ENCODE measurements at regions not wholly inside any gene's neighbourhood (a gene's known extent, or its start where the extent isn't known, plus 50 kb on each side); places are given as distances from the start of the nearest gene placed in this dataset.

DNA sequence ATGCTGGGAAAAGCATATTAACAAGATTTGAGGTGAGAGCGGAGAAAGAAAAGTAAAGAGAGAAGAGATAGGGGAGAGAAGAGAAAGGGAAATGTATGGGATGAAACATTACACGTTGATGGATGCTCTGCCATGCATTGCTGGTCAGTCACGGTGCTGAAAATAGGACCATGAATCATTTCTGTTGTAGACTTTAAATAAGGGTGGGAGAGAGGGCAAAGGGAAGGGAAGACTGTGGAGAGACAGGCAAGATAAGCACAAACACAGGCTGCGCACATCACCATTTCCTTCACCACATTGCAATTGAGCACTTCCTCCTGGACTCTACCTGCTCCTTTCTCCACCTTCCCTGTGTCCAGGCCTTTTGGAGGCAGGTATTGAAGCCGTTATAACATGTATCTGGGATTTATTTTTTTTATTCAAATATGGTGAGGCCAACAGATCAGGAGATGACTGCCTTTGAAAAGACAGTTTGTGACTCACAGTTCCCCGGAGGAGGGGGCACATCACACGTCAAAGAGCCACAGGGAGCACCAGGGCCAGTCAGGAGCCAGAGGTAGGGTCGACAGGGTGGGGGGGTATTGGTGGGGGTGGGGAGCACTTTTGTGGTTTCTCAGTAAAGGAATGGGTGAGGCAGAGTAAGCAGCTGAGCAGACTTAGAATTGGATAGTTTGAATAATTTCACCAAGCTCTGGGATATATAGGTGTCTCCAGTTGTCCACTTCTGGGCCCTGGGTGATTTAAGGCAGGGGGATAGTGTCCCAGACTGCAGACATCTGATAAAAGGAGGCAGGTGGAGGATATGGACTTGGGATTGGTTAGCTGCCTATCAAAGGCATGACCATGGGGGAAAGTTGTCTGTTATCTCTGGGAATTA, 372.8 kb upstream of the ST6GAL2 start:
- Histone ChIP-seq H3K4me3 (no peak overlapping the region), H3K79me2 (ENCODE audit: low read depth) (no peaks in the 10 kb centered on the region), H3F3A (ENCODE audit: insufficient read depth, low read depth) (no peaks in the 10 kb centered on the region), H3K27me3 (ENCODE audit: insufficient read depth, low read depth) (peaks cover 17% of the 10 kb centered on the region), H3K9me2 (ENCODE audit: insufficient read depth) (no peaks in the 10 kb centered on the region), H3K36me3 (ENCODE audit: low read depth) (no peaks in the 10 kb centered on the region), H3K27ac (no peak overlapping the region), H2AFZ (no peak overlapping the region), H3K9me3 (ENCODE audit: insufficient read depth, low read depth) (no peaks in the 10 kb centered on the region), H3K4me2 (no peak overlapping the region), H4K20me1 (ENCODE audit: insufficient read depth) (no peaks in the 10 kb centered on the region), H3K4me1 (replicated peaks; ENCODE audit: insufficient read depth) (no peaks in the 10 kb centered on the region)
- DNase-seq = no peak
- no TSS peak for BruUV-seq (replicated peaks)
- CTCF ChIA-PET = no interaction called here
- intact Hi-C loops (cut with micrococcal nuclease; ENCODE audit: unreplicated experiment) = no loop called here
- no peak for TF ChIP-seq EZH2 (IDR thresholded peaks at IDR 0.05; ENCODE audit: low read depth)
- TF ChIP-seq, protein P1, sequence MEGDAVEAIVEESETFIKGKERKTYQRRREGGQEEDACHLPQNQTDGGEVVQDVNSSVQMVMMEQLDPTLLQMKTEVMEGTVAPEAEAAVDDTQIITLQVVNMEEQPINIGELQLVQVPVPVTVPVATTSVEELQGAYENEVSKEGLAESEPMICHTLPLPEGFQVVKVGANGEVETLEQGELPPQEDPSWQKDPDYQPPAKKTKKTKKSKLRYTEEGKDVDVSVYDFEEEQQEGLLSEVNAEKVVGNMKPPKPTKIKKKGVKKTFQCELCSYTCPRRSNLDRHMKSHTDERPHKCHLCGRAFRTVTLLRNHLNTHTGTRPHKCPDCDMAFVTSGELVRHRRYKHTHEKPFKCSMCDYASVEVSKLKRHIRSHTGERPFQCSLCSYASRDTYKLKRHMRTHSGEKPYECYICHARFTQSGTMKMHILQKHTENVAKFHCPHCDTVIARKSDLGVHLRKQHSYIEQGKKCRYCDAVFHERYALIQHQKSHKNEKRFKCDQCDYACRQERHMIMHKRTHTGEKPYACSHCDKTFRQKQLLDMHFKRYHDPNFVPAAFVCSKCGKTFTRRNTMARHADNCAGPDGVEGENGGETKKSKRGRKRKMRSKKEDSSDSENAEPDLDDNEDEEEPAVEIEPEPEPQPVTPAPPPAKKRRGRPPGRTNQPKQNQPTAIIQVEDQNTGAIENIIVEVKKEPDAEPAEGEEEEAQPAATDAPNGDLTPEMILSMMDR (conservative IDR thresholded peaks at IDR 0.05) = no peak
- POLR2A ChIA-PET (ENCODE audit: unreplicated experiment) = no interaction called here

- no peaks in the 10 kb centered on the region for H4K20me1 ChIP-seq (ENCODE audit: insufficient read depth)
- no peak overlapping the region for H3K4me3 ChIP-seq
- H3K9me3 ChIP-seq (ENCODE audit: insufficient read depth, low read depth) = no peaks in the 10 kb centered on the region
- H3K79me2 ChIP-seq (ENCODE audit: low read depth) = no peaks in the 10 kb centered on the region
- H3K27ac ChIP-seq = no peak overlapping the region
- intact Hi-C loops (cut with micrococcal nuclease; ENCODE audit: unreplicated experiment) = no loop called here
- ChIA-PET CTCF (no interaction called here), POLR2A (ENCODE audit: unreplicated experiment) (no interaction called here)
- H3K9me2 ChIP-seq (ENCODE audit: insufficient read depth) = no peaks in the 10 kb centered on the region
- no peak overlapping the region for H2AFZ ChIP-seq
- H3K27me3 ChIP-seq (ENCODE audit: insufficient read depth, low read depth) = peaks cover 17% of the 10 kb centered on the region
- no peak overlapping the region for H3K4me2 ChIP-seq
- TF ChIP-seq, protein P1 (conservative IDR thresholded peaks at IDR 0.05) = no peak
- TF ChIP-seq EZH2 (IDR thresholded peaks at IDR 0.05; ENCODE audit: low read depth) = no peak
- BruUV-seq (replicated peaks) = no TSS peak
- no peaks in the 10 kb centered on the region for H3K4me1 ChIP-seq (replicated peaks; ENCODE audit: insufficient read depth)
- DNase-seq = no peak
- H3K36me3 ChIP-seq (ENCODE audit: low read depth) = no peaks in the 10 kb centered on the region
- H3F3A ChIP-seq (ENCODE audit: insufficient read depth, low read depth) = no peaks in the 10 kb centered on the region
These were observed 373.6 kb upstream of the ST6GAL2 start for GRCh38 chr2:107259408-107260195.

DNA sequence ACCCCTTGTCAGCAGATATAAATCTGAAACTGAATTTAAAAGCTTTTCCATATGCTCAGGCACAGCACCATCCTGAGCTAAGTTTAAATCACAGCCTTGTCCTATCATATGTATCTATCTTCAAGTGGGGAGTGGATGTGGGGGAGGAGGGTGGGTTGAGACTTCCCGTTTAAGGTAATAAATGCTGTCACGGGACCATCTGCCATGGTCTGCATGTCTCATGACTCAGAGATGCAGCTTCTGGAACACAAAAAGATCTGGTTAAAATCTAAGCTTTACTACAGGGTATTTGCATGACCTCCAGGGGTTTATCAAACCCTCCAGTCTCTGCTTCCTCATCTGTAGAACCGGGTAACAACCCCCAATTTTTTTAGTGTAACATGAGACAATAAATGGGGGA, 377.7 kb upstream of the ST6GAL2 start:
- no TSS peak for BruUV-seq (replicated peaks)
- H3K4me1 ChIP-seq (replicated peaks; ENCODE audit: insufficient read depth) = no peaks in the 10 kb centered on the region
- TF ChIP-seq, protein P1 (conservative IDR thresholded peaks at IDR 0.05) = no peak
- no peak for TF ChIP-seq EZH2 (IDR thresholded peaks at IDR 0.05; ENCODE audit: low read depth)
- no peak overlapping the region for H3K27ac ChIP-seq
- no peak overlapping the region for H3K4me3 ChIP-seq
- no peak overlapping the region for H2AFZ ChIP-seq
- no peaks in the 10 kb centered on the region for H3F3A ChIP-seq (ENCODE audit: insufficient read depth, low read depth)
- POLR2A ChIA-PET (ENCODE audit: unreplicated experiment) = no interaction called here
- CTCF ChIA-PET = no interaction called here
- H3K27me3 ChIP-seq (ENCODE audit: insufficient read depth, low read depth) = no peaks in the 10 kb centered on the region
- no peaks in the 10 kb centered on the region for H3K9me3 ChIP-seq (ENCODE audit: insufficient read depth, low read depth)
- H3K79me2 ChIP-seq (ENCODE audit: low read depth) = no peaks in the 10 kb centered on the region
- no peaks in the 10 kb centered on the region for H4K20me1 ChIP-seq (ENCODE audit: insufficient read depth)
- no peaks in the 10 kb centered on the region for H3K36me3 ChIP-seq (ENCODE audit: low read depth)
- intact Hi-C loops (cut with micrococcal nuclease; ENCODE audit: unreplicated experiment) = no loop called here
- no peak overlapping the region for H3K4me2 ChIP-seq
- DNase-seq = no peak
- no peaks in the 10 kb centered on the region for H3K9me2 ChIP-seq (ENCODE audit: insufficient read depth)
